ENCODE measurements at regions not wholly inside any gene's neighbourhood (a gene's known extent, or its start where the extent isn't known, plus 50 kb on each side); places are given as distances from the start of the nearest gene placed in this dataset.

- no peak for TF ChIP-seq POLR2A (IDR thresholded peaks at IDR 0.05)
- no peak for TF ChIP-seq CTCF (IDR thresholded peaks at IDR 0.05)
Observed at GRCh38 chr7:37552030-37552429, 103.4 kb upstream of the ELMO1 start.

Measured in Peyer's patch (tissue), 4 donors.